ENCODE measurements at regions not wholly inside any gene's neighbourhood (a gene's known extent, or its start where the extent isn't known, plus 50 kb on each side); places are given as distances from the start of the nearest gene placed in this dataset.

- DNase-seq = no peak
These were observed 986.5 kb upstream of the CHORDC1 start for GRCh38 chr11:91209306-91209705.

GRCh38 chr11:91199866-91200265 lies 977.0 kb upstream of the CHORDC1 start:
- DNase-seq = no peak

- no peak for DNase-seq
These were observed 971.7 kb upstream of the CHORDC1 start for GRCh38 chr11:91194546-91194945.

GRCh38 chr11:91188484-91188883 lies 965.6 kb upstream of the CHORDC1 start:
- DNase-seq = no peak

GRCh38 chr11:91187314-91187713 lies 964.5 kb upstream of the CHORDC1 start:
- no peak for DNase-seq

GRCh38 chr11:91178366-91178765 lies 955.5 kb upstream of the CHORDC1 start:
- DNase-seq = no peak

GRCh38 chr11:91174734-91175133 lies 951.9 kb upstream of the CHORDC1 start:
- no peak for DNase-seq

DNA sequence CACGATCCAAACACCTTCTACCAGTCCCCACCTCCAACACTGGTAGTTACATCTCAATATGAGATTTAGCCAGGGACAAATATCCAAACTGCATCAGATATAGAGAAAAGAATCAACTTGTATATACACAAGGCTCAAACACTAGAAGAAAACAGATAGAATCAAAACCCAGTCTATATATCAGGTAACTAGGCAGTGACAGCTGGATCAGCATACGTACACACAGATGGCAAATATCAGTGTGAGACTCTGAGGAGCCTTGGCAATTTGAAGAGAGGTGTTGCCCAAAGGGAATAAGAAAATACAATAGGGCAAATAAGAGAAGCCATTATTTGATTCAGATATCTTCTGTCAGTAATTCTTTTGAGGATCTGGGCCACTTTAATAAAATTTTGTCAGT lies 951.3 kb upstream of the CHORDC1 start:
- DNase-seq = no peak

DNA sequence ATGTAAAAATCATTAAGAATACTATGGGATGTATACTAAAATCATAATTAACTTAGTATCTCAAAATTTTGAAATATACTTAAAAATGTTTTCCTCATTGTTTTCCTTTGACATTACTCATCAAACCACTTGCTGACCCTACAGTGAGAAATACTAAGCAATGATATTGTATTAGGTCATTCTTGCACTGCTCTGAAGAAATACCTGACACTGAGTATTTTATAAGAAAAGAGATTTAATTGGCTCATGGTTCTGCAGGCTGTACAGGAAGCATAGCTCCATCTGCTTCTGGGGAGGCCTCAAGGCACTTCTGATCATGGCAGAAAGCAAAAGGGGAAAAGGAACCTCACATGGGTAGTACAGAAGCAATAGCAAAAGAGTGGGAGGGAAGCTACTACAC lies 950.9 kb upstream of the CHORDC1 start:
- DNase-seq = no peak

DNA sequence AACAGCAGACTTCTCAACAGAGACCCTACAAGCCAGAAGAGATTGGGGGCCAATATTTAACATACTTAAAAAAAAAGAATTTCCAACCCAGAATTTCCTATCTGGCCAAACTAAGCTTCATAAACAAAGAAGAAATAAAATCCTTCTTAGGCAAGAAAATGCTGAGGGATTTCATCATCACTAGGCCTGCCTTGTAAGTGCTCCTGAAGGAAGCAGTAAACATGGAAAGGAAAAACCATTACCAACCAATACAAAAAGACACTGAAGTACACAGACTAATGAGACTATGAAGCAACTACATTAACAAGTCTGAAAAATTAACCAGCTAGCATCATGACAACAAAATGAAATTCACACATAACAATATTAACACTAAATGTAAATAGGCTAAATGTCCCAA lies 947.9 kb upstream of the CHORDC1 start:
- no peak for DNase-seq

DNA sequence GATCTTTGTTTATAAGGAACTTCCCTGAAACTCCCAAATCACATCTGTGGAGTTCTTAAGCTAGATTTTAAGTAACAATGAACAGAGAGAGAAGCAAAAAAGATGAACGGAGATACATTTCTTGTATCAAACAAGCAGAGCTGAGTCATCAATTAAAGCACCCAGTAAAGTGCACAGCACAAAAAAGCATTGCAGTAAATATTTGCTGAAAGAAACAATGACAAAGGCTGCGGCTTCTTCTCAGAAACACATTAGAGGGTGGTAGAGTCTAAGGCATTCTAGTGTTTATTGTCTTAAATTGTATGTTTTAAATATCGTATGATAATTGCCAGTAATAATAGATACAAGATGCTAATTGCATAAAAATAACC lies 941.6 kb upstream of the CHORDC1 start:
- DNase-seq = no peak

DNA sequence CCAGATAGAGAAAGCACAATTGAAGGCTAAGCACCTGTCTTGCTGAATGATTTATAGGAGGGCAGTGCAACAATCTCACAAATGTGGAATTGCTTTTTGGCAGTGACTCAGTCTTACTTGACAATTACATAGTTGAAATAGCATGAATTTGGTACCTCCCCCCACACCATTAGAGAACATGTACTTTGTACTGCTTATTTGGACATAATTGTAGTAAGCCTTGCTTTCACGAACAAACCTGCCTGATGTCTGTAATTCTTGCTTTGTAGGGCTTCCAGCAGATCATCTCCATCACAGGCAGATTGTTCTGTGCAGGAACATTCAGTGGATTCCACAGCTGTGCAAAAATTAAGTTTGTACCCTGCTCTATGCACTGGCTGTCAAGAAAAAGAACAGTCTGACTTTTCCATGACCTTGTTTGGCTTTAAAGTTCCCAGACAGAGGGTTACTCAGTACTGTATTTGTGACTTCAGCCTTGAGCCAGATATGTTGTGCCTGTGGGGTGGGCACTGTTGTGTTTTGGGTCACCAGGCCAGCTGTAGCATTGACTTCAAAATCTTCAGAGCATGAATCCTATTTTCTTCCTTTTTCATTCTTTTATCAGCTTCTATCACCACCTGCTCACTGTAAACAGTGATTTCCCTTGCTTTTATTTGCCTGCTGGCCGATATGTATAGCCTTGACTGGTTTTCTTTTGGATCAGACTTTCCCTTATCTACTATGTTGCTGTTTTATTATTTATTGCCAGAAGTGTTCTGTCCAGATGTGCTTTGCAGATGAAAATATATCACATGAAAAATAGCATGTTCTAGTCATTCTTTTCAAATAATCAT lies 941.0 kb upstream of the CHORDC1 start:
- no peak for DNase-seq

GRCh38 chr11:91160661-91161060 lies 937.8 kb upstream of the CHORDC1 start:
- no peak for DNase-seq

DNA sequence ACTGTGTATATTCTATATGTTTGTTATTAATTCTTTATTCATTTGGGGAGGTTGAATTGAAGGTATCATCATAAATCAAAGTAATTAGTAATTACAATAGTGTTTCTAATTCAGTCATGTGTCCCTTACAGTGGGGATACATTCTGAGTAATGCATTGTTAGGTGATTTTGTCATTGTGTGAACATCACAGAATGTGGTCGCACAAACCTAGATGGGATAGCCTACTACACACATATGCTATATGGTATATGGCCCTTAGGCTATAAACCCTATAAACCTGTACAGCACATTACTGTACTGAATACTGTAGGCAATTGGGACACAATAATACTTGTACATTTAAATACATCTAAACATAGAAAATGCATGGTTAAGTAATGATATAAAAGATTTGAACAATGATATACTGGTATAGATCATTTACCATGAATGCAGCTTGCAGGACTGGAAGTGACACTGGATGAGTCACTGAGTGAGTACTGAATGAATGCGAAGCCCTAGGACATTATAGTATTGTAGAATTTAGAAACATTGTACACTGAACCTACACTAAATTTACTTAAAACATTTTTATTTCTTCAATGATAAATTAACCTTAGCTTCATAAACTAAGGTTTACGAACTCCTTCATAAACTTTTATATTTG lies 936.2 kb upstream of the CHORDC1 start:
- no peak for DNase-seq

DNA sequence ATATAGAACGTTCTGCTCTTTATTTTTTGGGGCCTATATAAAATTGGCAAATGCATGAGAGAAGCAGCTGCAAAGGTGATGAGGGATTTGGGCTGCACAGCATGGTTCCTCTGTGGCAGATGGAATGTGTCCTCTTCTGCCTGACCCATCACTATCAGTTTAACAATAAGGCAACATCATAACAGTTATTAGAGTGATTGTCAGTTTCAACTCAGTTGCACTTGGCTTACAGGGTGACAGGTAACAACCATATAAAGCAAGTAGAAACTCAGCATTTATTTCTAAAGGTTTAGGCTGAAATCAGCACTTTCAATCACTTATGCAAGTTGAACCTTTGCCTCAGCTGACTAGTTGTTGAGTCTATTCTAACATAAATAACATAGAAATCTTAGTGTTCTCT lies 935.4 kb upstream of the CHORDC1 start:
- no peak for DNase-seq

GRCh38 chr11:91156041-91156440 lies 933.2 kb upstream of the CHORDC1 start:
- DNase-seq = no peak

GRCh38 chr11:91147885-91148284 lies 925.0 kb upstream of the CHORDC1 start:
- DNase-seq = no peak

DNA sequence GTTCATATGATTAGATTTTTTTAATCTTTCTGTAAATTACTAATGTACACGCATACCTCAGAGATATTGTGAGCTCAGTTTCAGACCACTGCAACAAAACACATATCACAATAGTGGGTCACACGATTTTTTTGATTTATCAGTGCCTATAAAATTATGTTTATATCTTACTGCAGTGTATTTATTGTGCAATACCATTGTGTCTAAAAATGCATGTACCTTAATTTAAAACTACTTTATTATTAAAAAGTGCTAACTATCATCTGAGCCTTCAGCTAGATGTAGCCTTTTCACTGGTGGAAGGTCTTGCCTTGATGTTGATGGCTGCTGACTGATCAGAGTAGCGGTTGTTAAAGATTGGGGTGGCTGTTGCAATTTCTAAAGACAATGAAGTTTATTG lies 918.8 kb upstream of the CHORDC1 start:
- no peak for DNase-seq

DNA sequence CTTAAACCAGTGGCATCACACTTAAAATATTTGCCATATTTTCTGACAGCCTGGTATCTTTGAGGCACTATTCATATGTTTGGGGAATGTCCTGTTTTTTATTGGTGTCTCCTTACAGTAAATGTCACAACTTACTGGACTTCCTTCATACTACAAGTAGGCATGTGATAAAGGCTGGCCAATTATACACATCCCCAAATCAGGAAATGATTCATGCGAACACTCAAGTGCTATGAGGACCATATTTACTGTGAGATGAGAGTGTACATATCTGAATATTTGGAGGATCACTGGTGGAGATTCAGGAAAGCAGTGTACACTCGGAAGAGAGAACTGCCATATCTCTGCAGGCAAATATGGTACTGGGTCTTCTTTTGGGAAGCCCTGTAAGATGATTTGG lies 913.8 kb upstream of the CHORDC1 start:
- no peak for DNase-seq

DNA sequence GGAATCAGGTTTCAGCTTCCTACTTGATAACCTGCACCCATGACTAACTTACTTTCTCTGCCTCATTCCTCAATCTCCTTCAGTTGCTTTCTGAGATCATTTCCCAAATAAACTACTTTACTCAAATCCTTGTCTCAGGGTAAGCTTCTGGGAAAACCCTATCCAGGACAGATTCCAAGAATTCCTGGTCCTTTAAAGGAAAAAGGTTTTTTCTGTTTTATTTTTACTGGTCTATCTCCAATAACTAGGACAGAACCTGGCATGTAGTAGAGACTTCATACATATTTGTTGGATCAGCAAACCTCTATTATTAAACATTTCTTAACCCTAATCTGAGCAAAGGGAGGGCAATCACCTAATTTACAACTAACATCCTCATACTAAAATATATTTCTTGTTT lies 910.5 kb upstream of the CHORDC1 start:
- DNase-seq = no peak

- DNase-seq = no peak
These were observed 906.7 kb upstream of the CHORDC1 start for GRCh38 chr11:91129596-91129995.

DNA sequence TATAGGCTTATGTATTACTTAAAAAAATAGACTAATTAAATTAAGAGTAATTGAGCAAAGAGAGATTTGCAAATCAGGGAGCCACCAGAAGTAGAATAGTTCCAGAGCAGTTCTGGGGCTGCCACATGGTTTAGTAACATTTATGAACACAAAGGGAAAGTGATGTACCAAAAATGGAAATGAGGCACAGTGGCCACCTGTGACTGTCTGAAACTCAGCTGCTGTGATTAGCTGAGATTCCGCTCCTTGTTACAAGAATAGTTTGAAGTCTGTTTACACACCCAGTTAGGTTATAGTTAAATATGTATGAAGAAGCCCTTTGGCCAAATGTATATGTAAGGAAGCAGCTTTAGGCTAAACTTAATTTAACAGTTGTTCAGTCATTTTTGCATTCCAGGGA lies 901.5 kb upstream of the CHORDC1 start:
- no peak for DNase-seq

- DNase-seq = no peak
These were observed 892.3 kb upstream of the CHORDC1 start for GRCh38 chr11:91115116-91115515.

GRCh38 chr11:91104237-91104636 lies 881.4 kb upstream of the CHORDC1 start:
- no peak for DNase-seq

- DNase-seq = no peak
These were observed 877.6 kb upstream of the CHORDC1 start for GRCh38 chr11:91100427-91100826.
